ENCODE measurements at regions not wholly inside any gene's neighbourhood (a gene's known extent, or its start where the extent isn't known, plus 50 kb on each side); places are given as distances from the start of the nearest gene placed in this dataset.

- no peak for DNase-seq
Observed at GRCh38 chr12:47558625-47559345, 147.0 kb downstream of the RPAP3 start.

GRCh38 chr12:47557386-47557785 lies 148.4 kb downstream of the RPAP3 start:
- no peak for DNase-seq

GRCh38 chr12:47556261-47557030 lies 149.4 kb downstream of the RPAP3 start:
- DNase-seq = no peak

- DNase-seq = peak; percentile 9
Observed at GRCh38 chr12:47554046-47554653, 151.7 kb downstream of the RPAP3 start.

GRCh38 chr12:47553266-47553665 lies 152.6 kb downstream of the RPAP3 start:
- DNase-seq = no peak

- peak; percentile 45 for DNase-seq
Observed at GRCh38 chr12:47551426-47551851, 154.4 kb downstream of the RPAP3 start.

GRCh38 chr12:47549258-47549657 lies 156.6 kb downstream of the RPAP3 start:
- DNase-seq = no peak

- no peak for DNase-seq
Observed at GRCh38 chr12:47548401-47548800, 157.4 kb downstream of the RPAP3 start.

DNA sequence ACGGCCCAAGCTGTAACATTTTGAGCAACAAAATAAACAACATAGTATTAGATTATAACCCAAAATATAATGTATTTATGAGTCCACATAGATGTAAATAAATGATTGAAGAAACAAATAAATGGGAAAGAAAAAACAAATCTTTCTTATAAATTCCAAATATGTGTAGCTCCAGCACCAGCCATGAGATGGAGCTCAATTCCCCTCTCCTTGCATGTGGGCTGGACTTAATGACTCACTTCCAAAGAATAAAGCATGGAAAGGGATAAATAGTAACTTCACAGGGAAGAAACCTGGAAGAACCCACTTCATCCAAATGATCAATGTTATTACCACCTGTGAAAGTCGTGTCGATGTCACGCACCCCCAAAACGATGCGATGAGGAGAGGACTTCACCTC lies 158.8 kb downstream of the RPAP3 start:
- DNase-seq = no peak

GRCh38 chr12:47545938-47546609 lies 159.8 kb downstream of the RPAP3 start:
- DNase-seq = no peak

- DNase-seq = no peak
Observed at GRCh38 chr12:47534695-47535094, 171.1 kb downstream of the RPAP3 start.

DNA sequence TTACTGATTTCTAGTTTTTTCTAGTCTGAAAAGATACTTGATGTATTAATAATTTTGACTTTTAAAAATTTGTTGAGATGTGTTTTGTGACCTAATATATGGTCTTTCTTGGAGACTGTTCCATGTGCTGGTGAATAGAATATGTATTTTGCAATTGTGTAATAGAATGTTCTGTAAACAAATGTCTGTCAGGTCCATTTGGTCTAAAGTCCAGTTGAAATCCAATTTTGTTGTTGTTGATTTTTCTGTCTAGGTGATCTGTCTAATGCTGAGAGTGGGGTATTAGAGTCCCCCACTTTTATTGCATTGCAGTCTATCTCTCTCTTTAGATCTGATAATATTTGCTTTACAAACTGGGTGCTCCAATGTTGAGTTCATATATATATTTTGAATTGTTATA lies 175.8 kb downstream of the RPAP3 start:
- DNase-seq = no peak

DNA sequence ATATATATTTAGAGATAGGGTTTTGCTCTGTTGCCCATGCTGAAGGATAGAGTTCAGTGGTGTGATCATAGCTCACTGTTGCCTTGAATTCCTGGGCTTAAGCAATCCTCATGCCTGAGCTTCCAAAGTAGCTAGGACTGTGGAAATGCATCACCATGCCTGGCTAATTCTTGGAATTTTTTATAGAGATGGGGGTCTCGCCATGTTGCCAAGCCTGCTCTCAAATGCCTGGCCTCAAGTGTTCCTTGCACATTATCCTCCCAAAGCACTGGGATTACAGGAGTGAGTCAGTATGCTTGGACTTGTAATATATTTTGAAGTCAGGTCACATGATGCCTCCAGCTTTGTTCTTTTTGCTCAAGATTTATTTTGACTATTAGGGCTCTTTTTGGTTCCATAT lies 178.0 kb downstream of the RPAP3 start:
- no peak for DNase-seq

- DNase-seq = no peak
Observed at GRCh38 chr12:47520029-47520428, 185.8 kb downstream of the RPAP3 start.

DNA sequence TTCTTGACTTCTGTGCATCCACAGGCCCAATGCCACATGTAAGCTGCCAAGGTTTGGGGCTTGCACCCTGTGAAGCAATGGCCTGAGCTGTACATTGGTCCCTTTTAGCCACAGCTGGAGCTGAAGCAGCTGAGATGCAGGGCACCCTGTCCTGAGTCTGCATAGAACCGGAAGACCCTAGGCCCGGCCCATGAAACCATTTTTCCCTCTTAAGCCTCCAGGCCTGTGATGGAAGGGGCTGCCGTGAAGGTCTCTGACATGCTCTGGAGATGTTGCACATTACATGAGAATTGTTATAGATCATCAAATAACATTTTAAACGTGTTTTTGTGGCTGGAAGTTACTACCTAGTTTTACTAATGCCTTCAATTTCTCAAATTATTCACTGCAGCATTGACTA lies 188.7 kb downstream of the RPAP3 start:
- DNase-seq = no peak

DNA sequence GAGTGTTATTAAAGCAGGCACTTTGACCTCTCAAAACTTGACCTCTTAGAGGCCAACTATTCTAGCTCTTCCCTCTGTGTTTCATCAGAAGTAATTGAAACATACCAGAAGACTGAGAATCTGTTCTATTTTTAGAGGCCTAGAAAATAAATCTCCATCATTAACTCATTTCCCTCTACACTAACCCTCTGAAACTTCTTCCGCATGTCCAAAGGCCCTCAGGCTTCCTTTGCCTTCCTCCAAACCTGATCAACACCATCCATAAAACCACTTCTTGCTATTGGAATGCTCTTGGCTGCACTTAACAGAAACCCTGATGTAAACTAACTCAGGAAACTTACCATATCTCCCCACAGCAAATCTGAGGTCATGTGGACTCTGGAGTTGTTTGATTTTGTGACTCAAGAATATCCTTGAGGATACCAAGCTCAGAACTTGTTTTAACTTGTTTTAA lies 196.4 kb downstream of the RPAP3 start:
- DNase-seq = no peak

DNA sequence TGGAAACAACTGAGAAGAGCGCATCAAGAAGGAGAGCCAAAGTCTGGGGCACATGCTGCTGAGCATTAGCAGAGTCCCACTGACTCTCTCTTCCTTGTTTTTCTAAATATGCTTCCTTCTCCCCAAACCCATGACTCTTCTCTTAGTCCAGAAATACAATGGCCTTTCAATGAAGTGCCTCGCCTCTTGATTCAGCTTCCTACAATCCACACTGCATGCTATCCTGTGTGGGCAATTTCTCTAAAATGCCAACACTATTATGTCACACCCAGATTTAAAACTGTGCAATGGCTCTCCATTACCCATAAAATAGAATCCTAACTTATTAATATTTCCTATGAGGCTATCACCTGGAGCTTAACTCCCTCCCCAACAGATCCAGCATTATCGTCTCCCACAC lies 198.6 kb downstream of the RPAP3 start:
- DNase-seq = no peak

DNA sequence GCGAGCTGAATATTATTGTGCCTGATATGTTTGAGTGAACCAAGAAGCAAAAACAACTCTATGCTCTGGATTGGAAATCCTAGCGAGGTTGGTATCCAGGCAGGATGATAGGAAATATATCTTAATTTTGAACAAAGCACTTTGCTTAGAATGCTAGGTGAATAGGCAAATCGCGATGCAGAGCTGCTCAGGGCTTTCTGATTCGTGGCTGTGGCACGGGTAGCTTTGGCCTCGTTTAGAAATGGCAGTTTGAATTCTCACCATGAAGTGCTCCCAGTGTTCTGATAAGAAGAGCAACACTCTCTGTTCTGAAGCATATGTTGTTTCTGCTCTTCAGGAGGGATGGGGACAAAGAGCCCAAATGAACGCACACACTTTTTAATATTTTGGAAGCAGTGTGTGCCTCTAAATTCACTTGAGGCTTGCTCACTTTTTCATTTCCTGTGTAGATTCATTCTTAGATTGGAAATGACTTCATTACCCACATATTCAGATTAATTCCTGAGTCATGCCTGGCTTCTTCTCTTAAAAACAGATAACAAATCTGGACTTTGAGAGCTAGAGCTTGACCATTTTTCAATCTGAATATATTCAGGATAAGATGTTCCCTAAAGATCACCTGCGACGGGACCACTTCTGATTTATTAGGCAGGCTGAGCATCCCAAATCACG lies 200.9 kb downstream of the RPAP3 start:
- DNase-seq = no peak

DNA sequence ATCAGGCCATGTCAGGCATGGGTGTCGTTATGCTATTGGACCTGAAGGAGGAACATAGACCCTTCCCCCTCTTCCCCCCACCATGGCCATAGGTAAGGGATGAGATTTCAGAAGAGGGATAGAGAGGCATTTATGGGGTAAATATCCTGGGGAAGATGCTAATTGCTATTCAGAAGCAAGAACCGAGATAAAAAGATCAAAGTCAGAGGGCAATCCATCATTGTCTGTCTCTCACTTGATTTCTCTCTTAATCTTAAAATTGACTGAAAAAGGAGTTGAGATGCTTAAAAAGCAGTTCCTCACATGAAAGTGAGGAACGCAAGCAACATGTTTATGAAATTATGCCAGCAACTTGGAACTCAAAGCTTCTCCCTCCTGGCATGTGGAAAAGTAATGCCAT lies 212.0 kb downstream of the RPAP3 start:
- no peak for DNase-seq

GRCh38 chr12:47491516-47492305 lies 214.1 kb downstream of the RPAP3 start:
- no peak for DNase-seq

- no peak for DNase-seq
Observed at GRCh38 chr12:47488888-47489287, 216.9 kb downstream of the RPAP3 start.

GRCh38 chr12:47481041-47481440 lies 224.8 kb downstream of the RPAP3 start:
- DNase-seq = no peak
